Nephron progenitor cell (in vitro differentiated cells): ENCODE measurements at regions not wholly inside any gene's neighbourhood (a gene's known extent, or its start where the extent isn't known, plus 50 kb on each side); places are given as distances from the start of the nearest gene placed in this dataset.

Source experiments
- DNase-seq: peaks from one replicate; pipeline ENCODE4 v3.0.0; 2021
- H3K27ac Mint-ChIP-seq: 2 replicates; pipeline ENCODE4 v1.8.0; 2021; ENCODE audit warnings: mild to moderate bottlenecking, moderate library complexity, mixed read lengths
- H3K27me3 Mint-ChIP-seq: 2 replicates; pipeline ENCODE4 v1.8.0; 2021; ENCODE audit warnings: mild to moderate bottlenecking, low read depth, mixed read lengths; ENCODE audit not compliant: poor library complexity
- H3K36me3 Mint-ChIP-seq: 2 replicates; pipeline ENCODE4 v1.8.0; 2021; ENCODE audit warnings: low read depth, mixed read lengths
- H3K4me1 Mint-ChIP-seq: 2 replicates; pipeline ENCODE4 v1.8.0; 2021; ENCODE audit warnings: mixed read lengths
- H3K4me3 Mint-ChIP-seq: 2 replicates; pipeline ENCODE4 v1.8.0; 2021; ENCODE audit warnings: mild to moderate bottlenecking, moderate library complexity, mixed read lengths
- H3K9me3 Mint-ChIP-seq: 2 replicates; pipeline ENCODE4 v1.8.0; 2021; ENCODE audit warnings: mild to moderate bottlenecking, moderate library complexity, mixed read lengths
- CTCF ChIP-seq: fragments of 200-600 bp; sonication (generic); IDR thresholded peaks from 2 replicates; pipeline ENCODE4 v1.5.0; 2021; ENCODE audit warnings: antibody characterized with exemption

- no peak overlapping the region for H3K4me3 Mint-ChIP-seq
- no peak for TF ChIP-seq CTCF
- no peak overlapping the region for H3K27ac Mint-ChIP-seq
- DNase-seq: no peak
- H3K27me3 Mint-ChIP-seq: peaks cover 4% of the 10 kb centered on the region
- H3K36me3 Mint-ChIP-seq: no peaks in the 10 kb centered on the region
- no peaks in the 10 kb centered on the region for H3K9me3 Mint-ChIP-seq
- H3K4me1 Mint-ChIP-seq: no peaks in the 10 kb centered on the region
These were observed 315.1 kb downstream of the RDH14 start for GRCh38 chr2:18245375-18245774.

GRCh38 chr2:18244845-18245244 lies 315.6 kb downstream of the RDH14 start:
- no peak for DNase-seq
- Mint-ChIP-seq H3K4me3 (no peak overlapping the region), H3K9me3 (no peaks in the 10 kb centered on the region), H3K36me3 (no peaks in the 10 kb centered on the region), H3K27me3 (peaks cover 4% of the 10 kb centered on the region), H3K4me1 (no peaks in the 10 kb centered on the region), H3K27ac (no peak overlapping the region)
- no peak for TF ChIP-seq CTCF

GRCh38 chr2:18243816-18244215 lies 316.6 kb downstream of the RDH14 start:
- DNase-seq: no peak
- no peak overlapping the region for H3K27ac Mint-ChIP-seq

GRCh38 chr2:18242716-18243115 lies 317.7 kb downstream of the RDH14 start:
- no peak overlapping the region for H3K4me3 Mint-ChIP-seq
- H3K4me1 Mint-ChIP-seq: no peaks in the 10 kb centered on the region
- no peak for TF ChIP-seq CTCF
- H3K27me3 Mint-ChIP-seq: peaks cover 4% of the 10 kb centered on the region
- no peaks in the 10 kb centered on the region for H3K9me3 Mint-ChIP-seq
- DNase-seq: no peak
- no peak overlapping the region for H3K27ac Mint-ChIP-seq
- no peaks in the 10 kb centered on the region for H3K36me3 Mint-ChIP-seq

More at GRCh38 chr2:18243816-18244215, 316.6 kb downstream of the RDH14 start:
- H3K9me3 Mint-ChIP-seq: no peaks in the 10 kb centered on the region
- no peaks in the 10 kb centered on the region for H3K36me3 Mint-ChIP-seq
- H3K27me3 Mint-ChIP-seq: peaks cover 4% of the 10 kb centered on the region
- H3K4me1 Mint-ChIP-seq: no peaks in the 10 kb centered on the region
- H3K4me3 Mint-ChIP-seq: no peak overlapping the region
- no peak for TF ChIP-seq CTCF

- Mint-ChIP-seq H3K4me1 (peaks cover 5% of the 10 kb centered on the region), H3K4me3 (no peak overlapping the region), H3K36me3 (no peaks in the 10 kb centered on the region), H3K27me3 (peaks cover 6% of the 10 kb centered on the region), H3K9me3 (no peaks in the 10 kb centered on the region), H3K27ac (no peak overlapping the region)
- no peak for DNase-seq
- TF ChIP-seq CTCF: no peak
These were observed 322.2 kb downstream of the RDH14 start for GRCh38 chr2:18238209-18238608.

GRCh38 chr2:18237298-18237697 lies 323.2 kb downstream of the RDH14 start:
- no peak overlapping the region for H3K27ac Mint-ChIP-seq
- H3K4me1 Mint-ChIP-seq: peaks cover 9% of the 10 kb centered on the region
- no peak for TF ChIP-seq CTCF
- H3K4me3 Mint-ChIP-seq: no peak overlapping the region
- H3K27me3 Mint-ChIP-seq: peaks cover 6% of the 10 kb centered on the region
- DNase-seq: no peak
- H3K9me3 Mint-ChIP-seq: no peaks in the 10 kb centered on the region
- no peaks in the 10 kb centered on the region for H3K36me3 Mint-ChIP-seq
